Esophagus muscularis mucosa (tissue), 4 donors: ENCODE measurements at regions not wholly inside any gene's neighbourhood (a gene's known extent, or its start where the extent isn't known, plus 50 kb on each side); places are given as distances from the start of the nearest gene placed in this dataset.
"Not testable (repeated sequence)": the region's sequence is repeated elsewhere in the genome, so short reads cannot be mapped to it uniquely, and the experiment has no call there.

Experiments used
- DNase-seq: peaks from one replicate; pipeline ENCODE4 v3.0.0-alpha.2; 2017; ENCODE audit errors: extremely low spot score
- H3K27ac ChIP-seq, 4 donors: fragments of 200-600 bp; sonication (generic); replicated peaks in 1 of 4; 1 replicate in 3 of 4; 2 replicates in 1 of 4; pipeline ENCODE4 v1.5.1; 2016 to 2019; ENCODE audit warnings: mild to moderate bottlenecking in 1 of 4
- H3K27me3 ChIP-seq, 4 donors: fragments of 200-600 bp; sonication (generic); one replicate each; pipeline versions ENCODE4 v1.5.1 to v1.6.0; 2016 to 2019
- H3K36me3 ChIP-seq, 4 donors: fragments of 200-600 bp; sonication (generic); one replicate each; pipeline ENCODE4 v1.5.1; 2016 to 2019
- H3K4me1 ChIP-seq, 4 donors: fragments of 200-600 bp; sonication (generic); one replicate each; pipeline ENCODE4 v1.5.1; 2016 to 2019
- H3K4me3 ChIP-seq, 4 donors: fragments of 200-600 bp; sonication (generic); 1 replicate in 2 of 4; 2 replicates in 2 of 4; pipeline ENCODE4 v1.5.1; 2016 to 2019; ENCODE audit warnings: mild to moderate bottlenecking in 4 of 4, moderate library complexity in 1 of 4
- H3K9me3 ChIP-seq, 4 donors: fragments of 200-600 bp; sonication (generic); 1 replicate in 3 of 4; 2 replicates in 1 of 4; pipeline ENCODE4 v1.5.1; 2016 to 2019
- EP300 ChIP-seq: sonication (generic); formaldehyde crosslinking; IDR thresholded peaks from one replicate; pipeline ENCODE4 v1.6.1; 2017; ENCODE audit warnings: antibody characterized with exemption
- POLR2A ChIP-seq: fragments of 450-650 bp; IDR thresholded peaks from one replicate; pipeline ENCODE4 v1.6.1; 2017; ENCODE audit warnings: antibody characterized with exemption, moderate library complexity, mild to moderate bottlenecking, low read depth
- POLR2AphosphoS5 ChIP-seq, 2 donors: sonication (generic); formaldehyde crosslinking; IDR thresholded peaks; one replicate each; pipeline ENCODE4 v1.6.1; 2017; ENCODE audit warnings: antibody characterized with exemption in 2 of 2
- WGBS: methylation state at CpG from one replicate; pipeline ENCODE4 v1.1.5; 2018; 5-methylcytosine and 5-hydroxymethylcytosine counted together
- intact Hi-C: fragments of 100-400 bp; cut with DNase I; formaldehyde crosslinking; loops from one replicate; pipeline ENCODE4 v1.15.1; 2023
- TF ChIP-seq, protein P1 (sequence below), 3 experiments: fragments of 200-600 bp in 2 of 3; fragments of 450-650 bp in 1 of 3; sonication (generic) in 2 of 3; IDR thresholded peaks; one replicate each; pipeline ENCODE4 v1.5.1; 2017 to 2019; ENCODE audit warnings: antibody characterized with exemption in 3 of 3, mild to moderate bottlenecking in 2 of 3, moderate library complexity in 1 of 3

DNA sequence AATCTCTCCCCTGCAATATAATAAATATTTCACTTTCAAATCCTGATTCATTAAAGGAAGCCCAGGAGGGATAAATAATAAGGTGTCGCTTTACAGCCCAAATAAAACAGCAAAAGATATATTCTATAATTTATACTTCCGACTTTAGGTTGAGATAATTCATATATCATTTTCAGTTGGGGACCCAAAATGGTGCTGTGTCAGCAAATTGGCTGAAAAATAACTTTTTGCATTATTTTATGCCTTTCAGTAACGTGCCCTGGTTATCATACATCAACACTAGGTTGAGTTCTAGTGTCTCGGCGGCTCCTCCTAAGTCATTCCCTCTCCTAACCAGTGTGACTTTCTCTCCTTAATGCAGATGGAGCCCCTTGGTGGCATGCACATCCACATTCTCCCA is 278.2 kb downstream of the NXPE2 start:
- intact Hi-C loops: no loop called here
- WGBS: 61% methylated on average over 5 of the region's 5 CpGs
- H3K27ac ChIP-seq: no peak overlapping the region
- no peak for DNase-seq
- H3K27me3 ChIP-seq: peaks cover 0 to 32% (median 0%) of the 10 kb centered on the region in 4 donors
- H3K9me3 ChIP-seq: peaks cover 0 to 6% (median 0%) of the 10 kb centered on the region in 4 donors
- H3K4me3 ChIP-seq: no peak overlapping the region
- TF ChIP-seq, protein P1, sequence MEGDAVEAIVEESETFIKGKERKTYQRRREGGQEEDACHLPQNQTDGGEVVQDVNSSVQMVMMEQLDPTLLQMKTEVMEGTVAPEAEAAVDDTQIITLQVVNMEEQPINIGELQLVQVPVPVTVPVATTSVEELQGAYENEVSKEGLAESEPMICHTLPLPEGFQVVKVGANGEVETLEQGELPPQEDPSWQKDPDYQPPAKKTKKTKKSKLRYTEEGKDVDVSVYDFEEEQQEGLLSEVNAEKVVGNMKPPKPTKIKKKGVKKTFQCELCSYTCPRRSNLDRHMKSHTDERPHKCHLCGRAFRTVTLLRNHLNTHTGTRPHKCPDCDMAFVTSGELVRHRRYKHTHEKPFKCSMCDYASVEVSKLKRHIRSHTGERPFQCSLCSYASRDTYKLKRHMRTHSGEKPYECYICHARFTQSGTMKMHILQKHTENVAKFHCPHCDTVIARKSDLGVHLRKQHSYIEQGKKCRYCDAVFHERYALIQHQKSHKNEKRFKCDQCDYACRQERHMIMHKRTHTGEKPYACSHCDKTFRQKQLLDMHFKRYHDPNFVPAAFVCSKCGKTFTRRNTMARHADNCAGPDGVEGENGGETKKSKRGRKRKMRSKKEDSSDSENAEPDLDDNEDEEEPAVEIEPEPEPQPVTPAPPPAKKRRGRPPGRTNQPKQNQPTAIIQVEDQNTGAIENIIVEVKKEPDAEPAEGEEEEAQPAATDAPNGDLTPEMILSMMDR (IDR thresholded peaks at IDR 0.05): no peak
- TF ChIP-seq POLR2A (no peak), POLR2AphosphoS5 (IDR thresholded peaks at IDR 0.05) (no peak), EP300 (no peak)
- H3K4me1 ChIP-seq: no peaks in the 10 kb centered on the region
- H3K36me3 ChIP-seq: no peaks in the 10 kb centered on the region

DNA sequence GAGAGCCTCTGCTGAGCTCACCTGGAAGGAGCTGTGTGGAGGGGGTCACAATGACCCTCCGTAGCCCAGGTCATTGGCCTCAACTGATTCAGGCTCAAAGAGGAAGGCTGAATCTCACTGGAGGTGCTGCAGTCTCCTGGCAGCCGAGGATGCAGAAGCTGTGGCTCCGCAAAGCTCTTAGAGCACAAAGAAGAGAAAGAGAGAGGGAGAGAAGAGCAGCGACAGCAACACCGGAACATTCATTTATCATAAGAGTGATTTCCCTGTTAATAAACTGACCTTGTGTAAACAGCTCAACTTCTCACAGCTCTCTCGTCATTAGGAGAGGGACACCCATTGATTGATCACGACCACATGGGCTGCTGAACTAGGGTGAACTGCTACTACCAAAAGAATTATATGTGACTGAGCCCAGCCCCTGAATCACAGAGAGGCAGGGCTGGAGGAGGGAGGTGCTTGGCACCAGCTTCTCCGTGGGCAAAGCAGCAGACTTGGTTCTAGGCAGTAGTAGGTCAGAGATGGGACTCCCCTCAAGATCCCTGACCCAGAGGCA is 281.7 kb downstream of the NXPE2 start:
- no peaks in the 10 kb centered on the region for H3K9me3 ChIP-seq
- peaks cover 0 to 31% (median 0%) of the 10 kb centered on the region in 4 donors for H3K27me3 ChIP-seq
- no peak overlapping the region for H3K27ac ChIP-seq
- WGBS: 41% methylated on average over 7 of the region's 8 CpGs
- no peaks in the 10 kb centered on the region for H3K36me3 ChIP-seq
- no peaks in the 10 kb centered on the region for H3K4me1 ChIP-seq
- H3K4me3 ChIP-seq: no peak overlapping the region
- intact Hi-C loops: no loop called here
- TF ChIP-seq POLR2A (no peak), POLR2AphosphoS5 (IDR thresholded peaks at IDR 0.05) (no peak), EP300 (no peak)
- TF ChIP-seq, protein P1 (IDR thresholded peaks at IDR 0.05): no peak
- no peak for DNase-seq

DNA sequence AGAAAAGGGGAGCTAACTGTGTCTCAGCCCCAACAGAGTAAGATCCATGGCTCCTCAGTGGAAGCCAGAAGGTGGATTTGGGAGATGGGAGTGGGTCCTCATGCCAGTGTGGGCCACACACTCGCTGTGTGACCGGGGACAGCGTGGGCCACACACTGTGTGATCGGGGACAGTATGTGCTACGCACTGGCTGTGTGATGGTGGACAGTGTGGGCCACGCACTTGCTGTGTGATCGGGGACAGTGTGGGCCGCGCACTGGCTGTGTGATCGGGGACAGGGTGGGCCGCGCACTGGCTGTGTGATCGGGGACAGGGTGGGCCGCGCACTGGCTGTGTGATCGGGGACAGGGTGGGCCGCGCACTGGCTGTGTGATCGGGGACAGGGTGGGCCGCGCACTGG is 282.5 kb downstream of the NXPE2 start:
- H3K4me3 ChIP-seq, DNase-seq, H3K4me1 ChIP-seq, intact Hi-C loops, H3K9me3 ChIP-seq, H3K36me3 ChIP-seq, H3K27ac ChIP-seq: not testable (repeated sequence)
- 92% methylated on average over 15 of the region's 21 CpGs for WGBS
- H3K27me3 ChIP-seq: peaks cover 0 to 29% (median 0%) of the 10 kb centered on the region in 4 donors

DNA sequence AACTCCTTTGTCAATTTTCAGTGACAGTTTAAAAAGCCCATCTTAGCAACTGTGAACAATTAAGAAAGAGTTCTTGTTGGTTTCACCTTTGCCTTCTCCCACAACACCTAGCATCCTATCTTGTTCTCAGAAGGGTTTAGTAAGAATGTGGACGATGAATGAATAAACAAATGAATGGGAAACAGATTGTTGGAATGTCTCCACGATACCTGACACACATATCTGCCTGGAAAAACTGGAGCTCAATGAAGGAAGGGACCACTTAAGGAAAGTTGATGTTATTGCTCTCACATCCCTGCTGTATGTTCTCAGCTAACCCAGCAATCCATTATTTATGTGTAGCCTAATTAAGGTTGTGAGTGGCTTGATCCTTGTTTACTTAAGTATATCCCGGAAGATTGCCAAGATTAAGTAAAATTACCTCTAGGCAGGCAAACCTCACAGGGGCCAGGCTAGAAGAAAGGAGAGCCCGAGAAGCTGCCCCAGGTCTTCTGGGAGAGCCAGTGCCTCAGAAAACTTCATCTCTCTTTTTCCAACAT is 286.4 kb downstream of the NXPE2 start:
- intact Hi-C loops: no loop called here
- H3K27ac ChIP-seq: no peak overlapping the region
- H3K27me3 ChIP-seq: no peaks in the 10 kb centered on the region
- TF ChIP-seq POLR2AphosphoS5 (IDR thresholded peaks at IDR 0.05) (no peak), POLR2A (no peak), EP300 (no peak)
- TF ChIP-seq, protein P1 (IDR thresholded peaks at IDR 0.05): no peak
- H3K4me1 ChIP-seq: no peaks in the 10 kb centered on the region
- no peak overlapping the region for H3K4me3 ChIP-seq
- no peak for DNase-seq
- H3K9me3 ChIP-seq: no peaks in the 10 kb centered on the region
- H3K36me3 ChIP-seq: no peaks in the 10 kb centered on the region
- 39% methylated on average over 4 of the region's 4 CpGs for WGBS

DNA sequence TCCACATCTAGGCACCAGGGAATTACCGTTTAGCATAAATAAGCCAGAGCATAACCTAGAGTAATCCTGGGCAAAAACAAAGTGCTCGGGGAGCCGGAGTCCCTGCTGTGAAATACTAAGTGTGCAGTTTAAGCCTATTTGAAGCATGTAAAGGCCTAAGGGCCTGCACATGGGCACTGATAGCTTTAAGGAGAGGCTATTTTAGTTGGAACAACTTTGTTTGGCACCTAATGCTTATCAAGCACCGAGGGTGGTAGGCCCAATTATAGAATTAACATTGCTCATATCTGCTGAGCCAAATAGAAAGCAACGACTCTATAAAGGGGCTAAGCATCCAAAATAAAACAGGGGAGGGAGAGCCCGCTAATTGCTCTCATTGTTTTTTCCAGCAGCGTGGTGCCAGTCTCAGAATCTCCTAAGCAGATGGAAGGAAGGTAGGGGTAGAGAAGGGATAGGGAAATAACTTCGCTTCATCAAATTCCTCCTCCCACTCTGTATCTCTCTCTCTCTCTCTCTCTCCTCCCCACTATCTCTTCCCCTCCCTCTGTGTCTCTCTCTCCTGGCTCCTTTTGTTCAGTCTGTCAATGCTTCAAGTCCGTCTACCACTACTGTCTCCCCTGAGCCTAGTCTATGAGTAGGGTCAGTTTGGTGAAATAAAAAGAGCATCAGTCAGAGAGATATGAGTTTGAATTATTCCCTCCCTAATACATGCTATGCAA is 292.8 kb downstream of the NXPE2 start:
- Histone ChIP-seq H3K4me3 (no peak overlapping the region), H3K9me3 (no peaks in the 10 kb centered on the region), H3K4me1 (no peaks in the 10 kb centered on the region), H3K27me3 (peaks cover 0 to 13% (median 0%) of the 10 kb centered on the region in 4 donors), H3K36me3 (no peaks in the 10 kb centered on the region), H3K27ac (no peak overlapping the region)
- intact Hi-C loops: no loop called here
- TF ChIP-seq POLR2AphosphoS5 (IDR thresholded peaks at IDR 0.05) (no peak), EP300 (no peak), POLR2A (no peak)
- TF ChIP-seq, protein P1 (IDR thresholded peaks at IDR 0.05): no peak
- whole genome bisulfite sequencing: 86% methylated on average over 9 of the region's 9 CpGs
- DNase-seq: no peak
